Left lung (tissue), 4 donors: ENCODE measurements at regions not wholly inside any gene's neighbourhood (a gene's known extent, or its start where the extent isn't known, plus 50 kb on each side); places are given as distances from the start of the nearest gene placed in this dataset.
"Not testable (repeated sequence)": the region's sequence is repeated elsewhere in the genome, so short reads cannot be mapped to it uniquely, and the experiment has no call there.

Experiments used
- ATAC-seq: fragments of 200-7000 bp; cut with Tn5 transposase; one replicate; pipeline ENCODE4 v1.9.1; 2020; ENCODE audit warnings: moderate library complexity
- DNase-seq, 4 donors: peaks; one replicate each; pipeline ENCODE4 v3.0.0-alpha.2; 2013 to 2020
- H3K27ac ChIP-seq, 2 donors: fragments of 200-600 bp; sonication (generic) in 1 of 2; one replicate each; pipeline versions ENCODE4 v1.5.0 to v1.8.0; 2020 to 2021
- H3K27me3 ChIP-seq, 2 donors: fragments of 200-600 bp; sonication (generic) in 1 of 2; one replicate each; pipeline versions ENCODE4 v1.5.0 to v1.8.0; 2020 to 2021
- H3K36me3 ChIP-seq, 2 donors: fragments of 200-600 bp; sonication (generic) in 1 of 2; one replicate each; pipeline versions ENCODE4 v1.5.0 to v1.8.0; 2020 to 2021
- H3K4me1 ChIP-seq, 2 donors: fragments of 200-600 bp; one replicate each; pipeline ENCODE4 v1.8.0; 2021
- H3K4me3 ChIP-seq, 2 donors: fragments of 200-600 bp; sonication (generic) in 1 of 2; one replicate each; pipeline versions ENCODE4 v1.5.0 to v1.8.0; 2020 to 2021; ENCODE audit warnings: mild to moderate bottlenecking in 1 of 2
- H3K9me3 ChIP-seq, 2 donors: fragments of 200-600 bp; sonication (generic) in 1 of 2; one replicate each; pipeline versions ENCODE4 v1.5.0 to v1.8.0; 2020 to 2021
- intact Hi-C, 2 donors: fragments of 100-400 bp; cut with DNase I; formaldehyde crosslinking; loops; one replicate each; pipeline versions ENCODE4 v1.11.2 to v1.14.2; 2022
- TF ChIP-seq, protein P1 (sequence below), 2 donors: fragments of 200-600 bp; sonication (generic) in 1 of 2; IDR thresholded peaks; one replicate each; pipeline versions ENCODE4 v1.5.0 to v1.8.0; 2021; ENCODE audit warnings: antibody characterized with exemption in 2 of 2
- donor health status: DM: no; HTN: yes; CAD: no.
- donor health status: DM: no; HTN: no; CAD: no.

DNA sequence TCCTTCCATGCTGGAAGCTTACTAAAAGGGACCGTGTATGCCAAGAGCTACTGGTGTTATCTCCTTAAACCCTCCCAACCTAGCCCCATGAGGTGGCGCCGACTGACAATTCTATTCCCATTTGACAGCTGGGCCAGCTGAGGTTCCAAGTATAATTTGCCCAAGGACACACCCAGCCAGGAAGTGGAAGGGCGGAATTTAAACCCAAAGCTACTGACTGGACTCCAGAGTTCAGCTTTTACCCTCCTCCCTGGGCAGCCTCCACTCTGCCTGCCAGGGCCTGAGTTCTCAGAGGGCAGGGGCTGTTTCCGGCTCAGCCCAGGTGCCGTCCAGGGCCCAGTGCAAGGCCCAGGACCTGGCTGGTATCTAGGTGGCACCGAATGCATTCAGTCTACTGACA, 71.8 kb downstream of the C9orf50 start:
- DNase-seq (no peak), ATAC-seq (no peak)
- Histone ChIP-seq H3K4me3 (peak overlapping the region in 1 of 2 donors; percentile 44), H3K4me1 (peaks cover 4 to 25% of the 10 kb centered on the region in 2 donors), H3K27ac (peak overlapping the region; percentile 67 to 81), H3K27me3 (peaks cover 0 to 21% of the 10 kb centered on the region in 2 donors), H3K36me3 (no peaks in the 10 kb centered on the region), H3K9me3 (no peaks in the 10 kb centered on the region)
- TF ChIP-seq, protein P1, sequence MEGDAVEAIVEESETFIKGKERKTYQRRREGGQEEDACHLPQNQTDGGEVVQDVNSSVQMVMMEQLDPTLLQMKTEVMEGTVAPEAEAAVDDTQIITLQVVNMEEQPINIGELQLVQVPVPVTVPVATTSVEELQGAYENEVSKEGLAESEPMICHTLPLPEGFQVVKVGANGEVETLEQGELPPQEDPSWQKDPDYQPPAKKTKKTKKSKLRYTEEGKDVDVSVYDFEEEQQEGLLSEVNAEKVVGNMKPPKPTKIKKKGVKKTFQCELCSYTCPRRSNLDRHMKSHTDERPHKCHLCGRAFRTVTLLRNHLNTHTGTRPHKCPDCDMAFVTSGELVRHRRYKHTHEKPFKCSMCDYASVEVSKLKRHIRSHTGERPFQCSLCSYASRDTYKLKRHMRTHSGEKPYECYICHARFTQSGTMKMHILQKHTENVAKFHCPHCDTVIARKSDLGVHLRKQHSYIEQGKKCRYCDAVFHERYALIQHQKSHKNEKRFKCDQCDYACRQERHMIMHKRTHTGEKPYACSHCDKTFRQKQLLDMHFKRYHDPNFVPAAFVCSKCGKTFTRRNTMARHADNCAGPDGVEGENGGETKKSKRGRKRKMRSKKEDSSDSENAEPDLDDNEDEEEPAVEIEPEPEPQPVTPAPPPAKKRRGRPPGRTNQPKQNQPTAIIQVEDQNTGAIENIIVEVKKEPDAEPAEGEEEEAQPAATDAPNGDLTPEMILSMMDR (IDR thresholded peaks at IDR 0.05) = no peak
- intact Hi-C loops = loop anchor here in 1 of 2 donors (10.0 kb wide), 1 partner anchor 56 kb away; no protein-coding TSS in a partner anchor

DNA sequence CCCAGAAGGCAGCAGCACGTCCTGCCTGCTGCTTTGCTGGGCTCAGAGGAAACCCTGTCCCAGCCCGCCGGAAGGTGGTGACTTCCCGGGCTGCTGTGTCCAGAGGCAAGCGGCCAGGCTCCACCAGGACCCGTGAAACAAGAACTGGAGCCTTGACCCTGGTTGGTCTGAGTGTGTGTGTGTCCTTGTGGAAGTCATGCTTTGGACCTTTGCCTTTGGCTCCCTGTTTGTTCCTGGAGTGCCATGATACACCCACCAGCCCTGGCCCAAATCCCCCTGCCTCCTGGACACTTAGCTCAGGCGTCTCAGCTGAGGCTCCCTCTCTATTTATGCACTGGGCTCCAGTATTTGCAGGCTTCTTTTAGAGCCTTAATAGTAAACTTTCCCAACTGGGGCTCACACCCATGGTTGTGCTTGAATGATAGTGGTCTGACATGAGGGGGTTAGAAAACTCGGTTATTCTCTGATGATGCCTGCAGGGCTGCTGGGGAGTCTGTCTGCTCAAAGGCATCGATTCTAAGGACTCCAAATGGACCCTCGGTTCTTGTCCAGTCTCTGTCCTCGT, 72.2 kb downstream of the C9orf50 start:
- Histone ChIP-seq H3K27ac (peak overlapping the region; percentile 67 to 81), H3K9me3 (no peaks in the 10 kb centered on the region), H3K36me3 (no peaks in the 10 kb centered on the region), H3K27me3 (peaks cover 0 to 21% of the 10 kb centered on the region in 2 donors), H3K4me1 (peaks cover 4 to 25% of the 10 kb centered on the region in 2 donors), H3K4me3 (no peak overlapping the region)
- TF ChIP-seq, protein P1 (IDR thresholded peaks at IDR 0.05) = no peak
- DNase-seq = peak in 1 of 4 donors; percentile 28
- no peak for ATAC-seq
- intact Hi-C loops = loop anchor here in 1 of 2 donors (10.0 kb wide), 1 partner anchor 56 kb away; no protein-coding TSS in a partner anchor

DNA sequence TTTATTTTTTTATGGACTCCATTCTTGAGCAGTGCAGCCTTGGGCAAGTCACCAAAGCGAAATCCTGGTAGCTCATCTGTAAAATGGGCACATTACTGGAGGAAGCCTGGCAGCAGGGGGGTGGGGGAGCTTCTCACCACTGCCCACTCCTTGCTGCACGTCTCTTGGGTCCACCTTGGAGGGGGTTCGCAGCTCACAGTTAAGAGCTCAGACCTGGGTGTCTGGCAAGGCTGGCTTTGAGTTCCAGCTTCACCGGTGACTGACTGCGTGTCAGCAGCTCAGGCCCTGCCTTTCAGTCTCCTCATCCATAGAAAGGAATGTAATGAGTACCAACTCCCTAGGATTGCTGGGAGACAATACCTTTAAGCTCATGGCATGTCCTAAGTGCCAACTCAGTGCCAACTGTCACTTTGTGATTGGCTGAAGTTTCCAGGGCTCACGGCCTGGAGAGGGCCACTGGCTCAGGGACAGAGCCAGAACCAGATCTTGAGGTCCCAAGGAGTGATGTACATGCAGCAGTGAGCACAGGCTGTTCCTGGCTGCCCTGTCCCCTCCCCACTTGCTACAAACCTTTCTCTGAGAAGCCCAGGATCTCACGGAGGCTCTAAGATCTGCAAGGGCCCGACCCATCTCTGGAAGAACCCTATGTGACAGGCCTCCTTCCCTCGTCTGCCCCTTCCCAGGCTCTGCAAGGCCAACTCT, 72.9 kb downstream of the C9orf50 start:
- intact Hi-C loops = loop anchor here in 1 of 2 donors (10.0 kb wide), 1 partner anchor 57 kb away; no protein-coding TSS in a partner anchor
- peak overlapping the region; percentile 67 to 81 for H3K27ac ChIP-seq
- no peaks in the 10 kb centered on the region for H3K9me3 ChIP-seq
- no peaks in the 10 kb centered on the region for H3K36me3 ChIP-seq
- H3K27me3 ChIP-seq = peaks cover 0 to 21% of the 10 kb centered on the region in 2 donors
- peak in 1 of 4 donors; percentile 29 for DNase-seq
- ATAC-seq = no peak
- H3K4me1 ChIP-seq = peaks cover 4 to 25% of the 10 kb centered on the region in 2 donors
- TF ChIP-seq, protein P1 (IDR thresholded peaks at IDR 0.05) = no peak
- no peak overlapping the region for H3K4me3 ChIP-seq

DNA sequence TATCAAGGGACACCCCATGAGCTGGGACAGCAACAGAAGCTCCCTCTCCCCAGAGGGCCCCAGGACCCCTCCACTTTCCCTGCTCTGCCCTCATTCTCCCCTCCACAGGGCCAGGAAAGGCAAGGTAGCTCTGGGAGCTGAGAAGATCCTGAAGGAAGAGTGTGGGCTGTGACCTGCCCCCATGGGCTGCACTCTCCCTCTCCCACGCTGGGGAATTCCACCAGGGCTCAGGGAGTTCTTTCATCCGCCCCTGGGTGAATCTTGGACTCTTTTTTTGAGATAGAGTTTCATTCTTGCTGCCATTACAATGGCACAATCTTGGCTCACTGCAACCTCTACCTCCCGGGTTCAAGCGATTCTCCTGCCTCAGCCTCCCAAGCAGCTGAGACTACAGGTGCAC, 73.8 kb downstream of the C9orf50 start:
- H3K27ac ChIP-seq = no peak overlapping the region
- no peaks in the 10 kb centered on the region for H3K9me3 ChIP-seq
- intact Hi-C loops = loop anchor here in 1 of 2 donors (10.0 kb wide), 1 partner anchor 58 kb away; no protein-coding TSS in a partner anchor
- ATAC-seq (no peak), DNase-seq (no peak)
- TF ChIP-seq, protein P1 (IDR thresholded peaks at IDR 0.05) = no peak
- no peaks in the 10 kb centered on the region for H3K36me3 ChIP-seq
- H3K4me1 ChIP-seq = peaks cover 4 to 34% of the 10 kb centered on the region in 2 donors
- H3K4me3 ChIP-seq = no peak overlapping the region
- peaks cover 0 to 21% of the 10 kb centered on the region in 2 donors for H3K27me3 ChIP-seq

DNA sequence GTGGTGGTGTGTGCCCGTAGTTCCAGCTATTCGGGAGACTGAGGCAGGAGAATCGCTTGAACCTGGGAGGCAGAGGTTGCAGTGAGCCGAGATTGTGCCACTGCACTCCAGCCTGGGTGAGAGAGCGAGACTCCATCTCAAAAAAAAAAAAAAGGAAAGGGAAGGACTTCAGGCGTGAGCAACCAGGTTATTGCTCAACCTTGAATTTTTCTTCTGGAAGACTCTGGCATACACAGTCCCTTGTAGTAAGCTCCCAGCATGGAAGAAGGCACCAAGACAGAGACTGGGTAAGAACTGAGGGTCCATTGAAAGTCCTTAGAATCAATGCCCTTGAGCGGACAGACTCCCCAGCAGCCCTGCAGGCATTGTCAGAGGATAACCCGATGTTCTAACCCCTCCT, 75.0 kb downstream of the C9orf50 start:
- Histone ChIP-seq H3K4me1 (peaks cover 4 to 33% of the 10 kb centered on the region in 2 donors), H3K27me3 (peaks cover 0 to 18% of the 10 kb centered on the region in 2 donors)
- not testable (repeated sequence) for H3K4me3 ChIP-seq, H3K36me3 ChIP-seq, ATAC-seq, H3K27ac ChIP-seq, DNase-seq, H3K9me3 ChIP-seq
- intact Hi-C loops = loop anchor here in 1 of 2 donors (10.0 kb wide), 1 partner anchor 59 kb away; no protein-coding TSS in a partner anchor
